GM18873 (cell line): ENCODE measurements at regions not wholly inside any gene's neighbourhood (a gene's known extent, or its start where the extent isn't known, plus 50 kb on each side); places are given as distances from the start of the nearest gene placed in this dataset.
"Not testable (repeated sequence)": the region's sequence is repeated elsewhere in the genome, so short reads cannot be mapped to it uniquely, and the experiment has no call there.

ENCODE experiments used
- ATAC-seq: cut with Tn5 transposase; IDR thresholded peaks from one replicate; pipeline ENCODE4 v1.9.1; 2021; ENCODE audit warnings: mild to moderate bottlenecking, moderate library complexity, moderate number of reproducible peaks; ENCODE audit not compliant: unreplicated experiment, low FRiP score

DNA sequence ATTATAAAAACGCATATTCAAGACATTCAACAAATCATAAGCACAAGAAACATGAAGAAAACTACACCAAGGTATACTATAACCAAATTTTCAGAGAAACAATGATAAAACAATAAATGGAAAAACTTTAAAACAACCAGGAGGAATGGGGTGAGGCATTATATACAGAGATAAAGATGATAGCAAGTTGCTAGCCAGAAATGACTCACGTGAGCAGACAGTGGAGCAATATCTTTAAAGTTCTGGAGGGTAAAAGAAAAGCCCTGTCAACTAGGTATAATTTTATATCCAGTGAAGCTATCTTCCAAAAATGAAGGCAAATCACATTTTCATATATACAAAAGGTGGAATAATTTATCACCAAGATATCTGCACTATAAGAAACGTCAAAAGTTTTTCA is 97.8 kb upstream of the PCED1B start:
- ATAC-seq = no peak

DNA sequence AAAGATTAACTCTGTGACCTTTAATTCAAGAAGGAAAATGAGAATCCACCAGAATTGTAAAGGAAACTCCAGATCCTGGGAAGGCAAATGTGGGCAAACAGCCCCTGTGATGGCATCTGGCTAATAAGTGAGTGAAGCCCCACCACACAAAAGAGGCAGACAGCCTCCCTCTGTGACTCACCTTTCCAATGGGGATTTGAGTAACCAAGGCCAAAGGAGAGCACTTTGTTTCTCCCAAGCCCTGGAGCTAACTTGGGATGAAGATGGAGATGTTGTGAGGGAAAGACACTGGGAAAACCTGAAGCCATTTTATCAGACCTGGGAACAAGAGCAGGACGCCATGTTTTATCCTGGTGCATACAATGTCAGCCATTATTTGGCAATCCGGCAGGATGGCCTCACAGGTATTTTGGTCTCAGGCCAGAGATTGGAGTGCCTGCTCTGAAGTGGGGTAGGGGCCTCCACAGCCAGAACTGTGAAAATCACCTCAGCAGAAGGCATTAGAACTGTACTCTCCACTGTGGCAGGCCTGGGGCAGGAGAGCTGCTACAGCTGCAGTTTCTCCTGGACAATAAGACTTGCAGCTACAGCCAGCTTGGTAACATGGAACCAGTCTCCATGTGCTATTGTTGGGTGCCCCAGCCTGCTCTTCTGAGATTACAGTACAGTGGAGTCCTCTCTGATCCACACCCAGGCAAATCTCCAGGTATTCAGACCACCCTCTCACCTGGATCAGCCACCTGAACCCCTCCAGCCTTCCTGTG is 96.6 kb upstream of the PCED1B start:
- no peak for ATAC-seq

DNA sequence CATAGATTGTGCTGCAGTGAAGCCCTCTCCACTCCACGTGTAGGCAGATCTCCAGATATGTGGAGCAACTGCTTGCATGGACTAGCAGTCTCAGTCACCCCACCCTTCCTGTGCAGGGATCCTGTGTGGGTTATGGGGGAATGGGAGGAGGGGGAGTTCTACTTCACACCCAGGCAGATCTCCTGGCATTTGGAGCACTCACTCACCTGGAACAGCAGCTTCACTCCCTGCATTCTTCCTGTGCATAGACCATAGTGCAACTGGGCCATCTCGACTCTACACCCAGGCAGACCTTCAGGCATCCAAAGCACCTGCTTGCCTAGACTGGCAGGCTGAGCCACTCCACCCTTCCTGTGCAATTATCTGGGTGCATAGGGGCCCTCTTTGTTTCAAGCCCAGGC is 96.0 kb upstream of the PCED1B start:
- no peak for ATAC-seq

DNA sequence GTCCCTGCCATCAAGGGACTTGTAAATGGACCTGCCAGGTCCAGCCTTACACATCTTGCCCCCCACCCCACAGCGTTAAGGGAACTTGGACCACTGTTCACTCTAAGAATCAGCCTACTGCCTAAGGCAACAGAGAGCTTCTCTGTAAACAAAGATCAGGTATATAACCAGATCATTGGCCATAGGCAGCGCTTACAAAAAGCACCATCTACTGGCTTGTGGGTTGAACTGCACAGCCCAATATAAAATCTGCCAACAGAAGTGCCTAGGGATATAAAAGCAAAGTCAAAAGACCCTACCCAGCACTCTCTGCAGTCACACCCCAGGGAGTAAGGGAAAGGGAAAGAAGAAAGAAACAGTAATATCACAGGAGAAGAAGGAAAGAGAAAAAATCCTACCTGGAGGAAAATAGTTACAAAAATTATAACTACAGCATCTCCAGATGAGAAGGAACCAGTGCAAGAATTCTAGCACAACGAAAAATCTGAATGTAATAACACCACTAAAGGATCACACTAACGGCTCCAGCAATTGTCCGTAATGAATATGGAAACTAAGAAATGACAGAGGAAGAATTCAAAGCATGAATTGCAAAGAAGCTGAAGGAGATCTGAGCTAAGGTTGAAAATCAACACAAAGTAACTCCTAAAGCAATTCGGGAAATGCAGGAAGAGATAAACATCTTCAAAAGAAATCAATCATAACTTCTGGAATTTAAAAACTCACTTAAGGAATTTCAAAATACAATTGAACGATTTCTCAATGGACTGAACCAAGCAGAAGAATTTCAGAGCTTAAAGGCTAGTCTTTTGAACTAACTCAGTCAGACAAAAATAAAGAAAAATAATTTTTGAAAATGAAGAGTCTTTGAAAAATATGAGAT is 95.2 kb upstream of the PCED1B start:
- ATAC-seq = peak; percentile 49

DNA sequence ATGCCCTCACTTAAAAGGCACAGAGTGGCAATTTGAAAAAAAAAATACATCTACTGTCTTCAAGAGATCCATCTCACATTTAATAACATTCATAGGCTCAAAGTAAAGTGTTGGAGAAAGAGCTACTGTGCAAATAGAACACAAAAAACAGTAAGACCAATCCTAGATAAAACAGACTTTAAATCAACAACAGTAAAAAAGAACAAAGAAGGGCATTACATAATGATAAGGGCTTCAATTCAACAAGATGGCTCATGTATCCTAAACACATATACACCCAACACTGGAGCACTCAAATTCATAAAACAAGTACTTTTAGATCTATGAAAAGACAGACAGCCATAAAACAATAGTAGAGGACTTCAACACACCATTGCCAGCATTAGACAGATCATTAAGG is 93.6 kb upstream of the PCED1B start:
- no peak for ATAC-seq

DNA sequence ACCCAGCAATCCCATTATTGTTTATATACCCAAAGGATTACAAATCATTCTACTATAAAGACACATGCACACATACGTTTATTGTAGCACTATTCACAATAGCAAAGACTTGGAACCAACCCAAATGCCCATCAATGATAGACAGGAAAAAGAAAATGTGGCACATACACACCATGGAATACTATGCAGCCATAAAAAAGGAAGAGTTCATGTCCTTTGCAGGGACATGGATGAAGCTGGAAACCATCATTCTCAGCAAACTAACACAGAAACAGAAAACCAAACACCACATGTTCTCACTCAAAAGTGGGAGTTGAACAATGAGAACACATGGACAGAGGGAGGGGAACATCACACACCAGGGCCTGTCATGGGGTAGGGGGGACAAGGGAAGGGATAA is 91.3 kb upstream of the PCED1B start:
- ATAC-seq = not testable (repeated sequence)

DNA sequence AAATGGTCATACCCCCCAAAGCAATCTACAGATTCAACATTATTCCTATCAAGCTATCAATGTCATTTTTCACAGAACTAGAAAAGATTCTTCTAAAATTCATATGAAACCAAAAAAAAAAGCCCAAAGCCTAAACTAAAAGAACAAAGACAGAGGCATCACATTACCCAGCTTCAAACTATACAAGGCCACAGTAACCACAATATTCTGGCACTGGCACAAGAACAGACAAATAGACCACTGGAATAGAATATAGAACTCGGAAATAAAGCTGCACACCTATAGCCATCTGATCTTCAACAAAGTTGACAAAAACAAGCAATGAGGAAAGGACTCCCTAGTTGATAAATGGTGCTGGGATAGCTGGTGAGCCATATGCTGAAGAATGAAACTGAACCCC is 89.2 kb upstream of the PCED1B start:
- ATAC-seq = no peak

DNA sequence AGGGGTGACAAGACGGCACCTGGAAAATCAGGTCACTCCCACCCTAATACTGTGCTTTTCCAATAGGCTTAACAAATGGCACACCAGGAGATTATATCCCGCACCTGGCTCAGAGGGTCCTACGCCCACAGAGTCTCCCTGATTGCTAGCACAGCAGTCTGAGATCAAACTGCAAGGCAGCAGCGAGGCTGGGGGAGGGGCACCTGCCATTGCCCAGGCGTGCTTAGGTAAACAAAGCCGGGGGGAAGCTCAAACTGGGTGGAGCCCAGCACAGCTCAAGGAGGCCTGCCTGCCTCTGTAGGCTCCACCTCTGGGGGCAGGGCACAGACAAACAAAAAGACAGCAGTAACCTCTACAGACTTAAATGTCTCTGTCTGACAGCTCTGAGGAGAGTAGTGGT is 87.4 kb upstream of the PCED1B start:
- not testable (repeated sequence) for ATAC-seq

DNA sequence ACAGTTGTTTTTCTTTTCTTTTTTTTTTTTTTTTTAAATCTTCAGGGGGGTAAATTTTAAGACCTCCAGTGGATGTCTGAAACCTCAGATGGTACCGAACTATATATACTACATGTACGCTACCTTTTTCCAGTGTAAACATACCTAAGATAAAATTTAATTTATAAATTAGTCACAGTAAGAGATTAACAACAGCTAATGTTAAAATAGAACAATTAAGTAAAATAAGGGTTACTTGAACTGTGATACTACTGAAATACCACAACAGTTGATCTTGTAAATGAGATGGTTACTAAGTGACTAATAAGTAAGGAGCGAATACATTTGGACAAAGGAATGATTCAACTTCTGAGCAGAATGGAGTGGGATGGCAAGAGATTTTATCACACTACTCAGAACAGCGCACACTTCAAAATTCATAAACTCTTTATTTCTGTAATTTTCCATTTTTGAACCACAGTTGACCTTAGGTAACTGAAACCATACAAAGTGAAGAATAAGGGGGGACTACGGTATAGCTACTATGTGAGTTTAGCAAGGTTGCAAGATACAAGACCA is 80.5 kb upstream of the PCED1B start:
- no peak for ATAC-seq

DNA sequence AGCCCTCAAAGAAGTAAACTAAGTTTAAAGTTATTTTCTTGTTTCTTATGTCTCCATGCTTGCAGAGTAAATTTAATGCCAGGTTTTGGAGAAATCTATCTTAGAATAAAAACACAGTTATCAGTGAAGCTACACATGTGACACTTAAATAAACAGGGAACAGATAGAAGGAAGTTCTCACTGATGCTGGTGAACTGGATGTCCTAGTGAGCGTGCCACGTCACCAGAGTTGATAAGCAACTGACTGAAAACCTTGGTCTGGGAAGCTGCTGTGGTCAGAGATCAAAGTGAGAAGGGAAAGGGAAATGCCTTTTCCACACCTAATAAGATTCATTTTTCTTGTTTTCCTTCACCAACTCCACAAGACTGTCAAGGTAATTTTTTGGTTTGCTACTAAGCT is 74.8 kb upstream of the PCED1B start:
- no peak for ATAC-seq

DNA sequence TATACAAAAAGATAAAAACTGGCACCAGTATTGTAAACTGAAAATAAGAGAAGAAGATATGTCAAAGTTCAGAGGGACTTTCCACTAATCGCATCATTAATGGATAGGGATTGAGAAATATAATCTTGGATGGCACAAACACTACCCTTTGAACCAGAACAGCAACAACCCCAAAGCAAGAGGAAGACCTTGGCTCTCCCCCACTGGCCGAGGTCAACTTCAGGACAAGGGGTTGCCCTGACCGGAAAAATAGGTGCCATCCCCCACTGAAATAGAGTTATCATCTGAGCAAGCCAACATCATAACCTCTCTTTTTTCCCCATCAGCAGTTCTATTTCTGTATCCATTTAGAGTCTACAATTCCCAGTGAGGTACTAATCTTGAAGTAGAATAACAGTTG is 72.4 kb upstream of the PCED1B start:
- ATAC-seq = no peak

DNA sequence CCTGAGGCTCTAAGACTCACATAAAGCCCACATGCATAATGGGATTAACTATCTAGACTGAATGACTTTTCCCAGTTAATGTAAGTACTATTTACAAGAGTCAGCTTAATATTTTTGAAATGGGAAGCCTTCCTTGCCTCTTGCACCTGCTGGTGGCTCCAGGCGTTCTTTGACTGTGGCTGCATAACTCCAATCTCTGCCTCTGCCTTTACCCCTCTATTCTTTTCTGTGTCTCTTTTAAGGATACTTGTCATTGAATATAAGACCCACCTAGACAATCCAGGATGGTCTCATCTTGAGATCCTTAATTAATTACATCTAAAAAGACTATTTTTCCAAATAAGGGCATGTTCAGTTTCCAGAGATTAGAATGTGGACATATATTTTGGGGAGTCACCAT is 66.9 kb upstream of the PCED1B start:
- no peak for ATAC-seq

DNA sequence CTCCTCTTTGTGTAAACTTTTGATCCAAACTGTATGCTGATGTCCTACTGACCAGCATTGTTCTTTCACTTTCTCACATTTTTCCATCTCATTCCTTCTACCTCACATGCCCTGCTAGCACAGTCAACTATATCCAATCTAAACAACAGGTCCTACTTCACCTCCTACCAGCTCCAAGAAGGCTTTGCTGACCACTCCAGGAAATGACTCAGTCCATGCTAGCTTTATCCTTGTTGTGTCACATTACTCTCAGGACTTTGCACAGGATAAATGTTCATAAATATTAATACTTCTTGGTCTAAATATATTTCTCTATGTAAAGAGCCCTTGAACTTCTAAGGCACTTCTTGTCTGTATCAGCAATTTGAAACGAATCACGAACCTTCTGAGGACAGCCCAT is 64.9 kb upstream of the PCED1B start:
- ATAC-seq = no peak

DNA sequence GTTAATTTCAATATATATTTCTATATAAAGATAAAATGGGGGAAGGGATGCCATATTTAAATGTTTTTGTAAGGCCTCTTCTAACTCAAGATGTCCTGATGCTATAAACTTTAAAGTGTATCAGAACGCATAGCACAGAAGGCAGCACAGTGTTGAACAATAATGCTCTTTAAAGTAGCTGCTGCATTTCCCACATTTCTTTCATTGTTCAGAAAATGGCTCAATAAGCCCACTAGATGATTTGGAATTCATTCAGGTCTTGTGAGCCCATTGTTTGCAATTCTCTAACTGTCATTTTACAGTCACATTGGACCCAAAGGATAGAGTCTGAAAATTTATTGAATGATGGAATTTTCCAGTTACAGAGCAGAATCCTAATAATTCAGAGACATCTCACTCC is 64.0 kb upstream of the PCED1B start:
- no peak for ATAC-seq

DNA sequence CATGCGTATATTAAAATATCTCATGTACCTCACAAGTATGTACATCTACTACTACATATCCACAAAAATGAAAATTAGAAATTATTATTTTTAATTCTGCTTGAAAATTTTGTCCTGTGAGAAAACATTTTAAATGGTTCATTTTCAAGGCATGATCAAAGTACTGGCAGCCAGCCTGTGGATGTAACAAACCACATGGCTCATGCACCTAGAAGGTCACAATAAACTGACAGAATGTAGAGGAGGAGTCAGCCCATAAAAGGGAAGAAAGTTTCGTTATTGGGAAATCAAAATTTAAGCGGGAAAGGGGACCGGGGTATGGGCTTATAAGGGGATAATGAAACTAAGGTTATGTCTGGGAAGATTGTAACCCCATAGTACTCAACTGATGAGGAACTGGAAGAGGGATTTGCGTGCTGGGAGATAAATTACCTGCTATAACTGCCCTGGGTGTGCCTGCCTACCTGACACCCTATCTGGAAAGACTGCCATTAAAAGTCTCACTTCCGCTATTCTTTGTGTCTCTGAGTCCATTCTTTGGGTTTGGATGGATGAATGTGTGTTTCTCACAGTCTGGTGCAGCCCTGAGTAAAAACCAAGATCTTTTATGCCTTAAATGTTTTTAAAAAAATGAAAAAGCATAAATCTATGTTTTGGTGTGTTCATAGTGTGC is 62.2 kb upstream of the PCED1B start:
- ATAC-seq = no peak

DNA sequence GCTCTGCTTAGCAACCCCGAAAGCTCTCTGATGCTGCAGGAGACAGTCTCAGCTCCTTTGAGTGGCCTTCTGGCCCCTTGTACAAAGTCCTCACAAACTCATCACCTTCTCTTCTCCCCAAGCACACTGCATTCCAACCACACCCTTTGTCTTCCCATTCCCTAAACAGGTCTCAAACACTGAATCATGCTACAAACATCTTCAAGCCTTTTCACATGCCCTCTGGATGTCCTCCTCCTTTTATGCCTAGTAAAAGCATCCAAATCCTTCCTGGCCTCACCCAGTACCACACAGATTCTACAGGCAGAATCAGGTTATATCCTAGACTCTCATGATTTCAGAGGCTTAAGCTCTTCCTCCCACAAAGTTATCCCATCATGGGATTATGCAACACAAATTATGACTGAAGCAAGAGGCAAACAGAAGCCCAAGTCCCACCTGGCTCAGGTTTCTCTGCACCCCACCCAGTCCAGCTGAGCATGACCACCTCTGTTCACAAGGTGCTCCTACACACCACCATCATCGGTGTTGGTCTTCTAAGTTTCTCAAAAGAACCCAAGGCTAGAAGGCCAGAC is 61.4 kb upstream of the PCED1B start:
- ATAC-seq = no peak

DNA sequence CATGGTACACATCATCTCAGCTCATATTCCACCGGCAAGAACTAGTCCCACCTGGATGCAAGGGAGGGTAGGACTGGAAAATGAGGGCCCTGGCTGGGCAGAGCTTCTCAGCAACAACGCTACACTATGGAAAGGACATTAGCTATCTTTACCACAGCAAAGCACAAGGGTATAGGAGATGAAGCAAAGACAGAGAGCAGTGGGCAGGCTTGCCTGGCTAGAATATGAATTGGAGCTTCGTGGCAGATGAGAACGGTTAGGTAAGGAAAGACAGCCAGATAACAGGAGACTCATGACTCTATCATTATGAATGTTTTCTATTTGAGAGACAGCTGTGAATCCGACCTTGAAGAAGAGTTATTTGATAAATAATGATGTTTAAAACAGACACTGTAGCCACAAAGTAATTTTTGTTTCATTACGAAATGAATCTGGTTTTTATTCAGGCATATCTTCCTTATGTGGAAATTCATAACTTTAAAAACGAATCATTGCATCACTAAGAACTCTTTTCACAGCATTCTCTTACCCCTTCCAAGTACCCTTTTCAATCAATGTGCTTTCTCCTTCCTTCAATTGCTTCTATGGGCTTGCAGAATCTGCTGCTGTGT is 59.1 kb upstream of the PCED1B start:
- no peak for ATAC-seq

DNA sequence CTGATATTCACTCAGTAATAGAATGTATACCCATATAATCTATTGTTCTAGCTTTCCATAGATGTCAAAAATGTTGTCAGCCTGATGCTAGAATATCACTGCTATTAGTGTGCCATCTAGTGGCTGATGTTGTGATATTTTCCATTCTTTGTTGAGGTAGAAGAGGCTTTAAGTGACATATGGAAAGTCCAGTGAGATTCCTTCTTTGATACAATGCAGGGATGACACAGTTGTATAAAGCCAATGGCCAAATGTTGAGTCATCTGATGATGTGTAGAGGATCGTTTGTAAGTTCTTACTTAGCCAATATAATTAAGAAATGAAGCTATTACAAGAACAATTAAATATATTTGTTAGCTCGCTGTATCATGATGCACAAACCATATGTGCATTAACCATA is 58.1 kb upstream of the PCED1B start:
- no peak for ATAC-seq

DNA sequence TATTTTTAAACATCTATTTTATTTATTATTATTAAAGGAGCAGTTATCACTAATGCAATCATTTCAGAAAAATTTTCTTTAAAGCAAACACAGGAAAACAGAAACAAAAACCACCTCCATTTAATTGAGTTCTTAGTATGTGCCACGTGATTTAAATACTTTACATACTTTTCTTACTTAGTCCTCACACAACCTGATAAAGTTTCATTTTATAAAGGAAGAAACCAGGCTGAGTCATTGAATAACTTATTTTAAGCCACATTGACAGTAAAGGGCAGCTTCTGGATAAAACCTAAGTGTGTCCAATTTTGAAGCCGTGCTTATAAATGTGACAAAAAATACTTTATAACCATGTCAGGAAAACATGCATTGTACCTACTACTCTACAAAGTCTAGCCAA is 57.1 kb upstream of the PCED1B start:
- ATAC-seq = no peak

DNA sequence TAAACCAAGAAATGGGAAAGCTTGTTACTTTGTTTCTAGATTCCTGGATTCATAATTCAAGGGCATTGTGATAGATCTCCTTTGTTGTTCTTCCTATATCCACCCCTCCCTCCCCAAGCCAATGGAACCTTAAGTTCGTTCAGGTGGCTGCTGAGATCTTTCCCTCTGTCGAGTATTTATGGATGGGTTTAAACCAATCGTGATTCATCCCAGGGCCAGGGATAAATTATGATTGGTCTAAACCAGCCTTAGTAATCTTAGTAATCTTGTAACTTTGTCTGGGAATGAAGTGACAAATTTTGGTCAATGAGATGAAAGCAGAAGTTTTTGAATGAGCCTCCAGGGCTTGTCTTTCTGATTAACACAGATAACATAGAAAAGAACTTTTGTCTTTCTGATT is 56.1 kb upstream of the PCED1B start:
- no peak for ATAC-seq
